Suprapubic skin (tissue), 4 donors: ENCODE measurements at regions not wholly inside any gene's neighbourhood (a gene's known extent, or its start where the extent isn't known, plus 50 kb on each side); places are given as distances from the start of the nearest gene placed in this dataset.

Experiments used
- DNase-seq, 2 donors: peaks; one replicate each; pipeline ENCODE4 v3.0.0-alpha.2; 2019; ENCODE audit warnings: low spot score in 2 of 2
- H3K27ac ChIP-seq: fragments of 200-600 bp; sonication (generic); one replicate; pipeline ENCODE4 v1.5.1; 2019
- H3K27me3 ChIP-seq: fragments of 200-600 bp; sonication (generic); one replicate; pipeline ENCODE4 v1.5.1; 2019
- H3K36me3 ChIP-seq: fragments of 200-600 bp; sonication (generic); one replicate; pipeline ENCODE4 v1.5.1; 2019
- H3K4me1 ChIP-seq: fragments of 200-600 bp; sonication (generic); one replicate; pipeline ENCODE4 v1.5.1; 2019
- H3K4me3 ChIP-seq: fragments of 200-600 bp; sonication (generic); one replicate; pipeline ENCODE4 v1.5.1; 2019; ENCODE audit warnings: mild to moderate bottlenecking
- H3K9me3 ChIP-seq: fragments of 200-600 bp; sonication (generic); one replicate; pipeline ENCODE4 v1.5.1; 2019
- CTCF ChIP-seq, 2 donors: fragments of 200-600 bp in 1 of 2; fragments of 450-650 bp in 1 of 2; sonication (generic) in 1 of 2; IDR thresholded peaks; one replicate each; pipeline ENCODE4 v1.5.1; 2016 to 2019; ENCODE audit warnings: antibody characterized with exemption in 2 of 2, mild to moderate bottlenecking in 1 of 2, moderate library complexity in 1 of 2
- EP300 ChIP-seq: sonication (generic); formaldehyde crosslinking; IDR thresholded peaks from one replicate; pipeline ENCODE4 v1.6.1; 2017; ENCODE audit warnings: antibody characterized with exemption
- POLR2A ChIP-seq, 2 donors: fragments of 450-650 bp; IDR thresholded peaks; one replicate each; pipeline ENCODE4 v1.6.1; 2017; ENCODE audit warnings: antibody characterized with exemption in 2 of 2, mild to moderate bottlenecking in 2 of 2, moderate library complexity in 2 of 2
- POLR2AphosphoS5 ChIP-seq, 3 donors: sonication (generic); formaldehyde crosslinking; IDR thresholded peaks; one replicate each; pipeline ENCODE4 v1.6.1; 2017; ENCODE audit warnings: antibody characterized with exemption in 3 of 3
- WGBS: methylation state at CpG from one replicate; pipeline ENCODE4 v1.1.5; 2018; 5-methylcytosine and 5-hydroxymethylcytosine counted together

DNA sequence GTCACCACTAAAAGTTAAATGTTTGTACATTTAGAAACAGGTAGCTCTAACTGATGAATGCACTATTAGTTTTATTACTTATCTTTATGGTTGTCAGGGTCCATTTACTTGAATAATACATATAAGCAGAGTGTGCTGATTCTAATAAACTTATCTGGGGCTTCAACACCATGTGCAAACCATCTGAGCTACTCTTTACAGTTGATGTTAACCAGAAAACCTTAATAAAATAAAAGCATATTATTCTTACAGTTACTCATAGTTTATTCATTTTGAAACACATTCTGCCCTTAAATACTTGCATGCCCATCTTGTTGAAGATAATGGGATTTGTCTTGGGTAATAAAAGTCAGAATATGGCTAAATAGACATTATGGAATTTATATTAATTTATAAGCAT, 1042.2 kb downstream of the EPHA7 start:
- no peak for TF ChIP-seq POLR2A (IDR thresholded peaks at IDR 0.05)
- TF ChIP-seq POLR2AphosphoS5 (IDR thresholded peaks at IDR 0.05) = no peak
- no peak for TF ChIP-seq CTCF (IDR thresholded peaks at IDR 0.05)
- TF ChIP-seq EP300 = no peak
- no peak overlapping the region for H3K4me3 ChIP-seq
- H3K36me3 ChIP-seq = no peaks in the 10 kb centered on the region
- no peak overlapping the region for H3K27ac ChIP-seq
- no peak for DNase-seq
- no peaks in the 10 kb centered on the region for H3K9me3 ChIP-seq
- no peaks in the 10 kb centered on the region for H3K4me1 ChIP-seq
- H3K27me3 ChIP-seq = no peaks in the 10 kb centered on the region

GRCh38 chr6:92376691-92377090, 1042.7 kb downstream of the EPHA7 start:
- no peaks in the 10 kb centered on the region for H3K4me1 ChIP-seq
- no peak for DNase-seq
- no peak overlapping the region for H3K4me3 ChIP-seq
- TF ChIP-seq POLR2A (IDR thresholded peaks at IDR 0.05) (no peak), EP300 (no peak)
- WGBS = 36% methylated on average over 3 of the region's 3 CpGs
- H3K36me3 ChIP-seq = no peaks in the 10 kb centered on the region
- H3K27ac ChIP-seq = no peak overlapping the region
- no peaks in the 10 kb centered on the region for H3K27me3 ChIP-seq
- H3K9me3 ChIP-seq = no peaks in the 10 kb centered on the region

DNA sequence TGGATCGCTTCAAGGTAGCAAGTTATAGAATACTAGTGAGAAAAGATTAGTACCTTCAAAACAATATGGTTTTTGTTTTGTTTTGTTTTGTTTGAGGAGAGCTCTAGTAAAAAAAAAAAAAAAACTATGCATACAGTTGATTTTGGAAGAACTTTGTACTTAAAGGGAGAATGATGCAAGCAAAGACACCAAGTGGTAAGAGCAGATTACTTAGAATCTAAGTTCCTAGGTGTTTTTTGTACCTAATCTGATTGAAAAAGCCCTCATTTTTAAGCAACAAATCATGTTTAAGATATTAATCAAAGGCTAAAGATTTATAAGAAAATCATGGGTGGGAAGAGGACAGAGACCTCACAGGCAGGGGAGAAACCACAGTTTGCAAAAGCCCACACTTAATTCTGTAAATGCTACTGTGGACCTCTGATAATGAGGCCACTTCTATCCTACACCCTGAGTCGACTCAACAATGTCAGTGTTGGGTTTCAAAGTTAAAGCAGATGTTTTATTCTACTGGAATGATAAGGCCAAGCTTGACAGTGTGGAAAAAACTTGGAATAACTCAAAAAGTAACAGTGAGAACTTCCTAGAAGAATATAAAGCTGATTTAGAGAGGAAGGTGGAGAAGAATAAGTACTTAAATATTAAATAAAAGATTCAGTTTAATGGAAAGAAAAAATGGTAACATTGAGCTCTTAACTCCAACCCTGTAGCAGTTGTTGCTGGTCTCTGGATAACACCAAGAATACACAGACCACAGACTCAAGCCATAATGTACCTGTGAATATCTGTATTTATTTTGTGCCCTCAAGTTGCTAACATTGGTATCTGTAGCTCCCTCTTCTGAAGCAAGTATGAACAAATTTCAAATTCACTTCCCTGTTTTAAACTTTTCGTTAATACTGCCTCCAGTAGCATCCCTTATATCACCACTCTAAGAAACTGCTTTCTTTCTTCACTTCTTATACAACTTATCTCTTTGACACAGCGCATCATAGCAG, 1047.8 kb downstream of the EPHA7 start:
- H3K4me1 ChIP-seq = no peaks in the 10 kb centered on the region
- no peaks in the 10 kb centered on the region for H3K9me3 ChIP-seq
- no peak overlapping the region for H3K27ac ChIP-seq
- no peak for DNase-seq
- no peaks in the 10 kb centered on the region for H3K27me3 ChIP-seq
- 81% methylated on average over 4 of the region's 4 CpGs for WGBS
- no peak for TF ChIP-seq POLR2AphosphoS5 (IDR thresholded peaks at IDR 0.05)
- no peak for TF ChIP-seq EP300
- no peak for TF ChIP-seq CTCF (IDR thresholded peaks at IDR 0.05)
- no peak for TF ChIP-seq POLR2A (IDR thresholded peaks at IDR 0.05)
- H3K36me3 ChIP-seq = no peaks in the 10 kb centered on the region
- no peak overlapping the region for H3K4me3 ChIP-seq

GRCh38 chr6:92369309-92369708, 1050.0 kb downstream of the EPHA7 start:
- DNase-seq = no peak
- 56% methylated on average over 2 of the region's 2 CpGs for WGBS
- no peak for TF ChIP-seq POLR2A (IDR thresholded peaks at IDR 0.05)
- TF ChIP-seq POLR2AphosphoS5 (IDR thresholded peaks at IDR 0.05) = no peak
- no peak for TF ChIP-seq EP300
- no peak for TF ChIP-seq CTCF (IDR thresholded peaks at IDR 0.05)

GRCh38 chr6:92364948-92365541, 1054.3 kb downstream of the EPHA7 start:
- Histone ChIP-seq H3K4me1 (no peaks in the 10 kb centered on the region), H3K4me3 (no peak overlapping the region), H3K27me3 (no peaks in the 10 kb centered on the region), H3K27ac (no peak overlapping the region), H3K36me3 (no peaks in the 10 kb centered on the region), H3K9me3 (no peaks in the 10 kb centered on the region)
- 67% methylated on average over 2 of the region's 2 CpGs for WGBS
- TF ChIP-seq POLR2A (IDR thresholded peaks at IDR 0.05) (no peak), EP300 (no peak), POLR2AphosphoS5 (IDR thresholded peaks at IDR 0.05) (no peak), CTCF (IDR thresholded peaks at IDR 0.05) (no peak)
- DNase-seq = no peak

More at GRCh38 chr6:92369309-92369708, 1050.0 kb downstream of the EPHA7 start:
- no peaks in the 10 kb centered on the region for H3K4me1 ChIP-seq
- no peaks in the 10 kb centered on the region for H3K36me3 ChIP-seq
- H3K27ac ChIP-seq = no peak overlapping the region
- no peaks in the 10 kb centered on the region for H3K9me3 ChIP-seq
- H3K27me3 ChIP-seq = no peaks in the 10 kb centered on the region
- no peak overlapping the region for H3K4me3 ChIP-seq
